Mammary epithelial cell (primary cell): ENCODE measurements at regions not wholly inside any gene's neighbourhood (a gene's known extent, or its start where the extent isn't known, plus 50 kb on each side); places are given as distances from the start of the nearest gene placed in this dataset.

ENCODE experiments used
- CTCF ChIP-seq, 2 donors: IDR thresholded peaks in 1 of 2; conservative IDR thresholded peaks in 1 of 2; 2 replicates each; pipeline ENCODE4 v1.5.1; 2011 to 2012; ENCODE audit warnings: inconsistent platforms in 2 of 2, low read length in 2 of 2, mild to moderate bottlenecking in 2 of 2, control low read depth in 1 of 2, low read depth in 1 of 2; ENCODE audit not compliant: insufficient read depth in 1 of 2; ENCODE audit errors: extremely low read depth in 1 of 2
- EZH2 ChIP-seq: IDR thresholded peaks from 2 replicates; pipeline ENCODE4 v1.6.1; 2012; ENCODE audit warnings: low read length, inconsistent platforms, borderline replicate concordance

GRCh38 chr2:236505041-236505440 is 64.6 kb upstream of the ACKR3 start:
- TF ChIP-seq CTCF (conservative IDR thresholded peaks at IDR 0.05 in 1 of 2, IDR thresholded peaks at IDR 0.05 in 1 of 2; ENCODE audit: extremely low read depth in 1 of 2, insufficient read depth in 1 of 2, low read depth in 1 of 2, low read length in 2 of 2), result no peak
- TF ChIP-seq EZH2, result no peak
